HepG2 (cell line): ENCODE measurements at regions not wholly inside any gene's neighbourhood (a gene's known extent, or its start where the extent isn't known, plus 50 kb on each side); places are given as distances from the start of the nearest gene placed in this dataset.

Experiments used
- ATAC-seq: fragments of 200-7000 bp; cut with Tn5 transposase; 3 replicates; pipeline ENCODE4 v1.9.1; 2020; ENCODE audit warnings: mild to moderate bottlenecking, moderate library complexity
- BruUV-seq: library from RNA; stranded (reverse); fragments of 400-500 nt; replicated peaks from 2 replicates; lab custom pipeline; 2021; lab: Mats Ljungman, UMichigan
- CTCF ChIA-PET: fragments of 300-600 bp; formaldehyde crosslinking; extraction: SDS; loops from one replicate; lab custom pipeline; 2021; ENCODE audit warnings: low total read pairs, inconsistent platforms, low intra/inter-chr PET ratio; lab: Yijun Ruan, JAX
- POLR2A ChIA-PET: fragments of 350-600 bp; sonication (Branson Sonifier 250); formaldehyde crosslinking; loops from one replicate; lab custom pipeline; 2020; ENCODE audit warnings: antibody characterized with exemption, inconsistent platforms; lab: Yijun Ruan, JAX
- DNase-seq: peaks from one replicate; pipeline ENCODE4 v3.0.0-alpha.2; 2015; ENCODE audit warnings: low spot score
- FAIRE-seq: peaks from 3 replicates; lab custom pipeline; 2011; peaks lifted over from hg19 to GRCh38; lab: Jason Lieb, UNC
- H2AFZ ChIP-seq: one replicate; pipeline ENCODE4 v1.6.1; 2011; ENCODE audit warnings: low read length, inconsistent platforms
- H3K27ac ChIP-seq: fragments of 300-600 bp; 3 replicates; pipeline ENCODE4 v1.8.0; 2011; ENCODE audit warnings: mixed run types, mild to moderate bottlenecking, mixed read lengths, low read length, inconsistent platforms; ENCODE audit not compliant: insufficient read depth; ENCODE audit errors: extremely low read length
- H3K27me3 ChIP-seq, 2 experiments: fragments of 200-600 bp in 1 of 2; 2 replicates in 1 of 2; 3 replicates in 1 of 2; pipeline versions ENCODE4 v1.6.0 to v1.8.0; 2011; ENCODE audit warnings: low read length in 2 of 2, mild to moderate bottlenecking in 2 of 2, moderate library complexity in 2 of 2, inconsistent platforms in 1 of 2; ENCODE audit not compliant: insufficient read depth in 2 of 2, control insufficient read depth in 1 of 2
- H3K36me3 ChIP-seq, 2 experiments: fragments of 200-600 bp in 1 of 2; replicated peaks in 1 of 2; 2 replicates in 1 of 2; 3 replicates in 1 of 2; pipeline versions ENCODE4 v1.5.1 to v1.8.0; 2011; ENCODE audit warnings: low read length in 2 of 2, inconsistent platforms in 1 of 2; ENCODE audit not compliant: insufficient read depth in 2 of 2, control insufficient read depth in 1 of 2
- H3K4me1 ChIP-seq: 2 replicates; pipeline ENCODE4 v1.5.1; 2012; ENCODE audit warnings: low read length, inconsistent platforms; ENCODE audit not compliant: insufficient read depth
- H3K4me2 ChIP-seq: 2 replicates; pipeline ENCODE4 v1.6.0; 2011; ENCODE audit warnings: low read depth, low read length, inconsistent platforms
- H3K4me3 ChIP-seq, 3 experiments: fragments of 200-600 bp in 1 of 3; sonication (generic), shearing (Covaris generic) in 1 of 3; replicated peaks in 1 of 3; 2 replicates each; pipeline ENCODE4 v1.5.1; 2011 to 2016; ENCODE audit warnings: low read length in 3 of 3, inconsistent platforms in 2 of 3, low read depth in 2 of 3, mild to moderate bottlenecking in 2 of 3, control low read depth in 1 of 3, mixed read lengths in 1 of 3; ENCODE audit not compliant: insufficient read depth in 1 of 3
- H3K79me2 ChIP-seq: one replicate; pipeline ENCODE4 v1.6.1; 2011; ENCODE audit warnings: low read length, inconsistent platforms; ENCODE audit not compliant: insufficient read depth
- H3K9ac ChIP-seq: 2 replicates; pipeline ENCODE4 v1.6.0; 2011; ENCODE audit warnings: mild to moderate bottlenecking, low read depth, low read length, inconsistent platforms; ENCODE audit not compliant: insufficient read depth
- H3K9me3 ChIP-seq: 2 replicates; pipeline ENCODE4 v1.5.1; 2012; ENCODE audit warnings: mild to moderate bottlenecking, low read length
- H4K20me1 ChIP-seq: 2 replicates; pipeline ENCODE4 v1.6.0; 2011; ENCODE audit warnings: inconsistent platforms, mild to moderate bottlenecking, low read length, moderate library complexity; ENCODE audit not compliant: insufficient read depth
- FOXJ3 ChIP-seq: sonication (generic); formaldehyde crosslinking; IDR thresholded peaks from 2 replicates; pipeline ENCODE4 v1.4.0; 2020; ENCODE audit warnings: missing genetic modification reagents, mild to moderate bottlenecking, borderline replicate concordance
- IKZF5 ChIP-seq: IDR thresholded peaks from 2 replicates; pipeline ENCODE4 v1.6.1; 2018; ENCODE audit warnings: missing genetic modification reagents, mild to moderate bottlenecking, missing compliant biosample characterization
- MAZ ChIP-seq, 2 experiments: sonication (generic) in 1 of 2; formaldehyde crosslinking in 1 of 2; IDR thresholded peaks; 2 replicates each; pipeline versions ENCODE4 v1.5.0 to v1.6.1; 2012 to 2020; ENCODE audit warnings: low read depth in 2 of 2, mild to moderate bottlenecking in 2 of 2, borderline replicate concordance in 1 of 2, improper control_type of control experiment in 1 of 2, low read length in 1 of 2, missing genetic modification reagents in 1 of 2, moderate library complexity in 1 of 2
- NRL ChIP-seq: sonication (generic); formaldehyde crosslinking; IDR thresholded peaks from 2 replicates; pipeline ENCODE4 v1.5.0; 2020; ENCODE audit warnings: missing genetic modification reagents, mild to moderate bottlenecking, moderate library complexity, borderline replicate concordance
- RCOR2 ChIP-seq: IDR thresholded peaks from 2 replicates; pipeline ENCODE4 v1.6.1; 2016; ENCODE audit warnings: missing biosample characterization, missing genetic modification reagents
- TCF12 ChIP-seq, 2 experiments: fragments of 450-650 bp in 1 of 2; sonication (generic) in 1 of 2; formaldehyde crosslinking in 1 of 2; IDR thresholded peaks; 2 replicates each; pipeline versions ENCODE4 v1.6.1 to v1.8.0; 2017 to 2022; ENCODE audit warnings: antibody characterized with exemption in 1 of 2, mild to moderate bottlenecking in 1 of 2, missing genetic modification reagents in 1 of 2, moderate library complexity in 1 of 2
- U2AF2 ChIP-seq: fragments of 200-400 bp; formaldehyde crosslinking; IDR thresholded peaks from 2 replicates; pipeline ENCODE4 v1.6.1; 2017; ENCODE audit warnings: low read depth, mild to moderate bottlenecking, low read length
- ZBTB42 ChIP-seq: sonication (generic); formaldehyde crosslinking; IDR thresholded peaks from 2 replicates; pipeline ENCODE4 v1.5.0; 2020; ENCODE audit warnings: mild to moderate bottlenecking, missing genetic modification reagents
- ZNF30 ChIP-seq: sonication (generic); formaldehyde crosslinking; IDR thresholded peaks from 2 replicates; pipeline ENCODE4 v1.5.0; 2020; ENCODE audit warnings: mild to moderate bottlenecking, missing genetic modification reagents
- ZNF577 ChIP-seq: sonication (generic); formaldehyde crosslinking; IDR thresholded peaks from 2 replicates; pipeline ENCODE4 v1.4.0; 2020; ENCODE audit warnings: mild to moderate bottlenecking, low read depth, missing genetic modification reagents, borderline replicate concordance
- ZNF644 ChIP-seq: IDR thresholded peaks from 2 replicates; pipeline ENCODE4 v1.6.1; 2016; ENCODE audit warnings: low read depth
- ZNF737 ChIP-seq: sonication (generic); formaldehyde crosslinking; IDR thresholded peaks from 2 replicates; pipeline ENCODE4 v1.5.0; 2020; ENCODE audit warnings: missing genetic modification reagents, mild to moderate bottlenecking, borderline replicate concordance
- WGBS: methylation state at CpG from one replicate; pipeline ENCODE4 v1.1.6; 2017; ENCODE audit warnings: low lambda C conversion rate; 5-methylcytosine and 5-hydroxymethylcytosine counted together
- in situ Hi-C: cut with HindIII; loops from 2 replicates; pipeline ENCODE4 v1.10.0; 2017; ENCODE audit warnings: low pct_unique_long_range_greater_than_20kb; ENCODE audit not compliant: extremely low pct_ligation_motif_present
- intact Hi-C: fragments of 100-400 bp; cut with micrococcal nuclease; formaldehyde crosslinking; loops from one replicate; pipeline ENCODE4 v1.10.0; 2022; ENCODE audit not compliant: unreplicated experiment

DNA sequence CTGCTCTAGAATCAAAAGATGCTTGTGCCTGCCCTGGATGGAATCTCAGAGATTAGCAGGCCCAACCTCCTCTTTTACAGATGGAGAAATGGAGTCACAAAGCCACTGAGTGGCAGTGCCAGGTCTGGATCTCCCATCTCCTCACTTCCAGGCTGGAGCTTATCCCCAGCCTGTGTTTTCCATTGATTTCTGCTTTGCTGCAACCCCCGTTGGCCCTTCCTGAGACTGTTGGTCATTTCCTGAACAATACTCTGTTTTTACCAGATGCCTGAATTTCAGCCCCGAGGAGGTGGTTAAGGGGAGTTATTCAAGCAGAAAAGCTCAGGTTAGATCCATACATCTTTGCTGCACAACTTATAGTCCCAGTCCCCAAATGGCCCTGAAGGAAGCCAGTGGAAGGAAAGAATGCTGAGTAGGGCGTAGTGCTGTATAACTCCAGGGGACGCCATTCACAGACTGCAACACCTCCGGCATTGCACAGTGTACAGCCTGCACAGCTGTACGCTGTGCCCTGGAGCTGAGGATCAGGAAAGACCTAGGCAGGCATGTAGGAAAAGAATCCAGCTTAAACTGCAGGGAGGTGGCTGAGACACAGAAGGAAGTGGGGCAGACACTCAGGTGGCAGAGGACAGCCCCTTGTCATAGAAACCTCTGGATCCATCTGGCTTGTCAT, 77.5 kb downstream of the RPLP1 start:
- Histone ChIP-seq H3K4me3 (no peak overlapping the region), H3K9me3 (no peaks in the 10 kb centered on the region), H4K20me1 (peaks cover 12% of the 10 kb centered on the region; the same call in 1 of the 2 replicates), H2AFZ (no peak overlapping the region), H3K4me1 (no peaks in the 10 kb centered on the region), H3K4me2 (no peak overlapping the region), H3K36me3 (no peaks in the 10 kb centered on the region), H3K27me3 (peaks cover 10 to 87% of the 10 kb centered on the region in 2 experiments), H3K27ac (no peak overlapping the region), H3K9ac (no peak overlapping the region), H3K79me2 (no peaks in the 10 kb centered on the region)
- DNase-seq = no peak
- TF ChIP-seq ZNF737 = no peak
- TF ChIP-seq MAZ (IDR thresholded peaks at IDR 0.05; ENCODE audit: borderline replicate concordance, low read depth, low read length) = no peak
- no peak for TF ChIP-seq MAZ (CRISPR knock-in tag; IDR thresholded peaks at IDR 0.05; ENCODE audit: low read depth)
- no peak for TF ChIP-seq RCOR2 (CRISPR knock-in tag)
- TF ChIP-seq ZNF644 (CRISPR knock-in tag) = no peak
- TF ChIP-seq FOXJ3 = no peak
- no peak for TF ChIP-seq ZNF577 (CRISPR knock-in tag)
- TF ChIP-seq ZNF30 = no peak
- no peak for TF ChIP-seq ZBTB42 (CRISPR knock-in tag)
- no peak for TF ChIP-seq TCF12 (IDR thresholded peaks at IDR 0.05)
- no peak for TF ChIP-seq TCF12 (CRISPR knock-in tag; IDR thresholded peaks at IDR 0.05)
- TF ChIP-seq IKZF5 (CRISPR knock-in tag) = no peak
- no peak for TF ChIP-seq NRL (CRISPR knock-in tag)
- TF ChIP-seq U2AF2 = no peak
- no peak for FAIRE-seq
- ChIA-PET POLR2A (no interaction called here), CTCF (no interaction called here)
- BruUV-seq = no TSS peak
- in situ Hi-C loops = no loop called here
- ATAC-seq = no peak; the same call in 2 of the 3 replicates
- intact Hi-C loops = no loop called here
- WGBS = 0% methylated on average over 6 of the region's 6 CpGs
